ENCODE measurements at regions not wholly inside any gene's neighbourhood (a gene's known extent, or its start where the extent isn't known, plus 50 kb on each side); places are given as distances from the start of the nearest gene placed in this dataset.

DNA sequence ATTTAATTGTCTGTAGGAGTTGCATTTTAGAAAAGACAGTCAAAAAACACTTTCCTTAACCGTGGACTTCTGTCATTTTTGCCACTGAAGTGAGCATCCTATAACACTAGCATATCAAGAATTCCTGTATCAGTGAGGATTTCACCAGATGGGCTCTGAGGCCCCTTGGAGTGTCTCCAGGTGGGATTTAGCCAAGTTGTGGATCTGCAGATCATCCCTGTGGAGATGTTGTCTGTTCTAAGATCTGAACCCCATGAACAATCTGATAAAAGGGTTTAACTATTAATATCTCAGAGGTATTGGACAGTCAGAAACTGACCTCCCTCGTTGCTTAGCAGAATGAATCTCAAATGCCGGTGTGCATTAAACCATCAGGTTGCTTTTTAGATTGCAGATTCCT, 165.0 kb upstream of the SRRM4 start:
- no peaks in the 10 kb centered on the region for H3K36me3 Mint-ChIP-seq (ENCODE audit: low read depth)
- H3K27ac Mint-ChIP-seq: no peak overlapping the region
- no peaks in the 10 kb centered on the region for H3K27me3 Mint-ChIP-seq (ENCODE audit: insufficient read depth)
- no peak overlapping the region for H3K4me3 Mint-ChIP-seq
- no peak overlapping the region for H3K9ac ChIP-seq (ENCODE audit: extremely low read depth, low read length, poor library complexity, severe bottlenecking)
- H3K27ac ChIP-seq (ENCODE audit: low read depth, low read length): no peak overlapping the region
- no peaks in the 10 kb centered on the region for H3K9me3 Mint-ChIP-seq
- H3K4me1 ChIP-seq (ENCODE audit: control insufficient read depth, insufficient read depth, low read length): no peaks in the 10 kb centered on the region
- no peaks in the 10 kb centered on the region for H3K27me3 ChIP-seq (ENCODE audit: control insufficient read depth, insufficient read depth, low read length, poor library complexity, severe bottlenecking)
- H3K4me1 Mint-ChIP-seq: peaks cover 4% of the 10 kb centered on the region
- H3K36me3 ChIP-seq (ENCODE audit: control insufficient read depth, insufficient read depth, low read length): no peaks in the 10 kb centered on the region
- no peaks in the 10 kb centered on the region for H3K9me3 ChIP-seq (ENCODE audit: control insufficient read depth, low read length)
- no peak for DNase-seq
- TF ChIP-seq, protein P1, sequence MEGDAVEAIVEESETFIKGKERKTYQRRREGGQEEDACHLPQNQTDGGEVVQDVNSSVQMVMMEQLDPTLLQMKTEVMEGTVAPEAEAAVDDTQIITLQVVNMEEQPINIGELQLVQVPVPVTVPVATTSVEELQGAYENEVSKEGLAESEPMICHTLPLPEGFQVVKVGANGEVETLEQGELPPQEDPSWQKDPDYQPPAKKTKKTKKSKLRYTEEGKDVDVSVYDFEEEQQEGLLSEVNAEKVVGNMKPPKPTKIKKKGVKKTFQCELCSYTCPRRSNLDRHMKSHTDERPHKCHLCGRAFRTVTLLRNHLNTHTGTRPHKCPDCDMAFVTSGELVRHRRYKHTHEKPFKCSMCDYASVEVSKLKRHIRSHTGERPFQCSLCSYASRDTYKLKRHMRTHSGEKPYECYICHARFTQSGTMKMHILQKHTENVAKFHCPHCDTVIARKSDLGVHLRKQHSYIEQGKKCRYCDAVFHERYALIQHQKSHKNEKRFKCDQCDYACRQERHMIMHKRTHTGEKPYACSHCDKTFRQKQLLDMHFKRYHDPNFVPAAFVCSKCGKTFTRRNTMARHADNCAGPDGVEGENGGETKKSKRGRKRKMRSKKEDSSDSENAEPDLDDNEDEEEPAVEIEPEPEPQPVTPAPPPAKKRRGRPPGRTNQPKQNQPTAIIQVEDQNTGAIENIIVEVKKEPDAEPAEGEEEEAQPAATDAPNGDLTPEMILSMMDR (conservative IDR thresholded peaks at IDR 0.05): no peak
- WGBS, 2 experiments (ENCODE audit: insufficient coverage in 1 of 2, insufficient read length in 1 of 2): 90 to 97% methylated on average over 3 of the region's 3 CpGs
- no peak overlapping the region for H3K4me3 ChIP-seq (ENCODE audit: low read length)

DNA sequence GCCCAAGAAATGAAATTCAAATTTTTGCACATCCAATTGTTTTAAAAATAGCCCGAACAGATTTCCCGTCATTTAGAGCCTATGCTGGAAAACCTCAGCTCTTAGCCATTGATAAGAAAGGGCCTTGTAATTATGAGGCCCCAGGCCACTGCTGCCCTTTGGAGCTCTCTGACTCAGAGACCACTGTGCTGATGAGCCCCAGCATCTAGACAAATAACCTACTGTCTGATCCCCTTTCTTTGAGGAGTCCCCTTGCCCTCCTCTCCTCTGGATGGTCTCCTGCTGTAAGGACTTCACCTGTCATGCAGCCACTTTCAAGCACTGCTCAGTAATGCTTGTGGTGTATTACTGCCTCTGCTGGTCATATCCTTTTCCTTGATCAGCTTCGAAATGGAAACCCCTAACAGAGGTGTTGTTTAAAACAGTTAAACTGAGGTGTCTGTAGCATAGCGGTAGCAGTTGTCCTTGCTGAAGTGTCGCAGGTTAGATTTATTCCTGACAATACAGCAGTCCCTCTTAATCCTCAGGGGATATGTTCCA, 159.9 kb upstream of the SRRM4 start:
- TF ChIP-seq, protein P1 (conservative IDR thresholded peaks at IDR 0.05): peak; percentile 57
- DNase-seq: no peak
- H3K27me3 Mint-ChIP-seq (ENCODE audit: insufficient read depth): no peaks in the 10 kb centered on the region

GRCh38 chr12:118822512-118822911, 158.8 kb upstream of the SRRM4 start:
- no peak overlapping the region for H3K9ac ChIP-seq (ENCODE audit: extremely low read depth, low read length, poor library complexity, severe bottlenecking)
- WGBS, 2 experiments (ENCODE audit: insufficient coverage in 1 of 2, insufficient read length in 1 of 2): 93 to 100% methylated on average over 3 of the region's 3 CpGs
- Mint-ChIP-seq H3K4me1 (no peaks in the 10 kb centered on the region), H3K36me3 (ENCODE audit: low read depth) (no peaks in the 10 kb centered on the region), H3K27me3 (ENCODE audit: insufficient read depth) (no peaks in the 10 kb centered on the region), H3K27ac (no peak overlapping the region), H3K9me3 (no peaks in the 10 kb centered on the region), H3K4me3 (no peak overlapping the region)
- H3K4me1 ChIP-seq (ENCODE audit: control insufficient read depth, insufficient read depth, low read length): no peaks in the 10 kb centered on the region
- H3K9me3 ChIP-seq (ENCODE audit: control insufficient read depth, low read length): no peaks in the 10 kb centered on the region
- H3K27ac ChIP-seq (ENCODE audit: low read depth, low read length): no peak overlapping the region
- H3K4me3 ChIP-seq (ENCODE audit: low read length): no peak overlapping the region
- TF ChIP-seq, protein P1 (conservative IDR thresholded peaks at IDR 0.05): no peak
- DNase-seq: no peak
- H3K36me3 ChIP-seq (ENCODE audit: control insufficient read depth, insufficient read depth, low read length): no peaks in the 10 kb centered on the region
- no peaks in the 10 kb centered on the region for H3K27me3 ChIP-seq (ENCODE audit: control insufficient read depth, insufficient read depth, low read length, poor library complexity, severe bottlenecking)

More for the DNA sequence above, 159.9 kb upstream of the SRRM4 start:
- Mint-ChIP-seq H3K9me3 (no peaks in the 10 kb centered on the region), H3K4me3 (no peak overlapping the region), H3K4me1 (no peaks in the 10 kb centered on the region), H3K27ac (no peak overlapping the region), H3K36me3 (ENCODE audit: low read depth) (no peaks in the 10 kb centered on the region)
- Histone ChIP-seq H3K27ac (ENCODE audit: low read depth, low read length) (no peak overlapping the region), H3K9me3 (ENCODE audit: control insufficient read depth, low read length) (no peaks in the 10 kb centered on the region), H3K27me3 (ENCODE audit: control insufficient read depth, insufficient read depth, low read length, poor library complexity, severe bottlenecking) (no peaks in the 10 kb centered on the region), H3K36me3 (ENCODE audit: control insufficient read depth, insufficient read depth, low read length) (no peaks in the 10 kb centered on the region), H3K4me1 (ENCODE audit: control insufficient read depth, insufficient read depth, low read length) (no peaks in the 10 kb centered on the region), H3K9ac (ENCODE audit: extremely low read depth, low read length, poor library complexity, severe bottlenecking) (no peak overlapping the region), H3K4me3 (ENCODE audit: low read length) (no peak overlapping the region)
- WGBS, 2 experiments (ENCODE audit: insufficient coverage in 1 of 2, insufficient read length in 1 of 2): 76 to 88% methylated on average over 4 to 5 of the region's 5 CpGs
